ENCODE measurements at regions not wholly inside any gene's neighbourhood (a gene's known extent, or its start where the extent isn't known, plus 50 kb on each side); places are given as distances from the start of the nearest gene placed in this dataset.

DNA sequence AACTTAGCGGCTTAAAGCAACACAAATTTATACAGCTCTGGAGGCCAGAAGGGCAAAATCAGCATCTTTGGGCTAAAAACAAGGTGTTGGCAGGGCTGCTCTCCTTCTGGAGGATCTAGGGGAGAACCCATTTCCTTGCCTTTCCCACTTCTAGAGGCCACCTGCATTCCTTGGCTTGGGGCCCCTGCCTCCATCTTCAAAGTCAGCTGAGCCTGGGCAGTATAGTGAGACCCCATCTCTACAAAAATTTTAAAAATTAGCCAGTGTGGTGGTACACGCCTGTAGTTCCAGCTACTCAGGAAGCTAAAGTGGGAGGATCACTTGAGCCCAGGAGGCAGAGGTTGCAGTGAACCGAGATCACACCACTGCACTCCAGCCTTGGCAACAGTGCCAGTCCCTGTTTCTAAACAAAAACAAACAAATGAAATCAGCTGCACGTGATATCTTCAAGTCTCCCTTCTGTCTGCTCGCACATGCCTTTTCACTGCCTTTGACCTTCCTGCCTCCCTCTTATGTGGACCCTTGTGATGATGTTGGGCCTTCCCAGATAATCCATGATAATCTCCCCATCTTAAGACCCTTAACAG is 200.6 kb downstream of the ZFP36L2 start:
- TF ChIP-seq, protein P1, sequence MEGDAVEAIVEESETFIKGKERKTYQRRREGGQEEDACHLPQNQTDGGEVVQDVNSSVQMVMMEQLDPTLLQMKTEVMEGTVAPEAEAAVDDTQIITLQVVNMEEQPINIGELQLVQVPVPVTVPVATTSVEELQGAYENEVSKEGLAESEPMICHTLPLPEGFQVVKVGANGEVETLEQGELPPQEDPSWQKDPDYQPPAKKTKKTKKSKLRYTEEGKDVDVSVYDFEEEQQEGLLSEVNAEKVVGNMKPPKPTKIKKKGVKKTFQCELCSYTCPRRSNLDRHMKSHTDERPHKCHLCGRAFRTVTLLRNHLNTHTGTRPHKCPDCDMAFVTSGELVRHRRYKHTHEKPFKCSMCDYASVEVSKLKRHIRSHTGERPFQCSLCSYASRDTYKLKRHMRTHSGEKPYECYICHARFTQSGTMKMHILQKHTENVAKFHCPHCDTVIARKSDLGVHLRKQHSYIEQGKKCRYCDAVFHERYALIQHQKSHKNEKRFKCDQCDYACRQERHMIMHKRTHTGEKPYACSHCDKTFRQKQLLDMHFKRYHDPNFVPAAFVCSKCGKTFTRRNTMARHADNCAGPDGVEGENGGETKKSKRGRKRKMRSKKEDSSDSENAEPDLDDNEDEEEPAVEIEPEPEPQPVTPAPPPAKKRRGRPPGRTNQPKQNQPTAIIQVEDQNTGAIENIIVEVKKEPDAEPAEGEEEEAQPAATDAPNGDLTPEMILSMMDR (IDR thresholded peaks at IDR 0.05) = no peak
- TF ChIP-seq, protein P2, sequence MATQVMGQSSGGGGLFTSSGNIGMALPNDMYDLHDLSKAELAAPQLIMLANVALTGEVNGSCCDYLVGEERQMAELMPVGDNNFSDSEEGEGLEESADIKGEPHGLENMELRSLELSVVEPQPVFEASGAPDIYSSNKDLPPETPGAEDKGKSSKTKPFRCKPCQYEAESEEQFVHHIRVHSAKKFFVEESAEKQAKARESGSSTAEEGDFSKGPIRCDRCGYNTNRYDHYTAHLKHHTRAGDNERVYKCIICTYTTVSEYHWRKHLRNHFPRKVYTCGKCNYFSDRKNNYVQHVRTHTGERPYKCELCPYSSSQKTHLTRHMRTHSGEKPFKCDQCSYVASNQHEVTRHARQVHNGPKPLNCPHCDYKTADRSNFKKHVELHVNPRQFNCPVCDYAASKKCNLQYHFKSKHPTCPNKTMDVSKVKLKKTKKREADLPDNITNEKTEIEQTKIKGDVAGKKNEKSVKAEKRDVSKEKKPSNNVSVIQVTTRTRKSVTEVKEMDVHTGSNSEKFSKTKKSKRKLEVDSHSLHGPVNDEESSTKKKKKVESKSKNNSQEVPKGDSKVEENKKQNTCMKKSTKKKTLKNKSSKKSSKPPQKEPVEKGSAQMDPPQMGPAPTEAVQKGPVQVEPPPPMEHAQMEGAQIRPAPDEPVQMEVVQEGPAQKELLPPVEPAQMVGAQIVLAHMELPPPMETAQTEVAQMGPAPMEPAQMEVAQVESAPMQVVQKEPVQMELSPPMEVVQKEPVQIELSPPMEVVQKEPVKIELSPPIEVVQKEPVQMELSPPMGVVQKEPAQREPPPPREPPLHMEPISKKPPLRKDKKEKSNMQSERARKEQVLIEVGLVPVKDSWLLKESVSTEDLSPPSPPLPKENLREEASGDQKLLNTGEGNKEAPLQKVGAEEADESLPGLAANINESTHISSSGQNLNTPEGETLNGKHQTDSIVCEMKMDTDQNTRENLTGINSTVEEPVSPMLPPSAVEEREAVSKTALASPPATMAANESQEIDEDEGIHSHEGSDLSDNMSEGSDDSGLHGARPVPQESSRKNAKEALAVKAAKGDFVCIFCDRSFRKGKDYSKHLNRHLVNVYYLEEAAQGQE (IDR thresholded peaks at IDR 0.05; ENCODE audit: insufficient read depth in 1 of 2, low read depth in 2 of 2, low read length in 1 of 2) = no peak
- TF ChIP-seq TCF7L2 (IDR thresholded peaks at IDR 0.05; ENCODE audit: low read depth, low read length) (no peak), POLR2AphosphoS5 (IDR thresholded peaks at IDR 0.05; ENCODE audit: low read depth, low read length) (no peak), SIN3A (IDR thresholded peaks at IDR 0.05; ENCODE audit: borderline replicate concordance, insufficient read depth, low read depth, low read length) (no peak)
- H3K4me1 ChIP-seq (ENCODE audit: control insufficient read depth, insufficient read depth, low read length) = peaks cover 3% of the 10 kb centered on the region; the same call in 1 of the 2 replicates
- no peaks in the 10 kb centered on the region for H3K27me3 ChIP-seq (ENCODE audit: control insufficient read depth, insufficient read depth, low read length)
- intact Hi-C loops (cut with micrococcal nuclease; ENCODE audit: unreplicated experiment) (loop anchor here (10.0 kb wide), 1 partner anchor 199 kb away; the partner anchor contains the start of gene ZFP36L2), in situ Hi-C loops (cut with HindIII; ENCODE audit: low pct_unique_long_range_greater_than_20kb, low sequenced_read_pairs) (no loop called here)
- no peak overlapping the region; the same call in 1 of the 2 replicates for H3K27ac ChIP-seq (ENCODE audit: low read length)
- CTCF ChIA-PET = interaction anchor here (0.6 to 1.2 kb wide), 4 partner anchors 101 to 281 kb away, joined by 3 to 4 read pairs (median 4); no protein-coding TSS in a partner anchor
- no TSS peak for BruUV-seq (replicated peaks)
- POLR2A ChIA-PET = no interaction called here
- no peaks in the 10 kb centered on the region for H3K36me3 ChIP-seq (ENCODE audit: control insufficient read depth, insufficient read depth, low read length)
- no peaks in the 10 kb centered on the region for H3K9me3 ChIP-seq (ENCODE audit: control insufficient read depth, insufficient read depth, low read depth, low read length)
- ATAC-seq (no peak), DNase-seq (ENCODE audit: low read depth, low spot score) (no peak)
- no peak overlapping the region for H3K4me3 ChIP-seq (ENCODE audit: low read depth in 2 of 2, low read length in 2 of 2)

DNA sequence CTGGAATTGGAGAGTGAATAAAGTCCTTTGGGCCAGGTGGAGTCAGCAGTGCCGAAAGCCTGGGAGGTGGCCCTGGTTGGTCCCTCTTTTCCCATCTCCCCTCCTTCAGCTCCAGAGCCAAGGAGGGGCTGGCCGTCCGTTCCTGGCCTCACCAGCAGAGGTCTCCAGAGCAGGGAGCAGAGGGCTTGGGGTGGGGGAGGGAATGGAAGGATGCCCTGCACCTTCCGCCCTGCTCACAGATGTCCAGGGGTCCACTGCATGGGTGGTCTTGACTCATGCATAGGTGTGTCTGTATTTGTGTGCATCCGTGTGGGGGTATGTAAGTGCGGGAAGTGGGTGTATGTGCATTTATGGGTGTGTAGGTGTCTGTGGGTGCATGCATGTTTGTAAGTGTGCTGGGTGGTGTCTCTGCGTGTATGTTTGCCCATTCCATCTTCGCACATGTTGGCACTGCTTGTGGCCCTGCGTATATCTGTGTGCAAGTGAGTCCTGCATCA is 201.8 kb downstream of the ZFP36L2 start:
- BruUV-seq (replicated peaks) = no TSS peak
- Histone ChIP-seq H3K27ac (ENCODE audit: low read length) (no peak overlapping the region; the same call in 1 of the 2 replicates), H3K27me3 (ENCODE audit: control insufficient read depth, insufficient read depth, low read length) (no peaks in the 10 kb centered on the region), H3K4me1 (ENCODE audit: control insufficient read depth, insufficient read depth, low read length) (peaks cover 3% of the 10 kb centered on the region; the same call in 1 of the 2 replicates), H3K36me3 (ENCODE audit: control insufficient read depth, insufficient read depth, low read length) (no peaks in the 10 kb centered on the region), H3K9me3 (ENCODE audit: control insufficient read depth, insufficient read depth, low read depth, low read length) (peaks cover 6% of the 10 kb centered on the region; the same call in 1 of the 2 replicates), H3K4me3 (ENCODE audit: low read depth in 2 of 2, low read length in 2 of 2) (no peak overlapping the region)
- in situ Hi-C loops (cut with HindIII; ENCODE audit: low pct_unique_long_range_greater_than_20kb, low sequenced_read_pairs) (no loop called here), intact Hi-C loops (cut with micrococcal nuclease; ENCODE audit: unreplicated experiment) (loop anchor here (10.0 kb wide), 1 partner anchor 200 kb away; the partner anchor contains the start of gene ZFP36L2)
- no peak for TF ChIP-seq TCF7L2 (IDR thresholded peaks at IDR 0.05; ENCODE audit: low read depth, low read length)
- TF ChIP-seq, protein P1 (IDR thresholded peaks at IDR 0.05) = peak; percentile 90
- TF ChIP-seq, protein P2 (IDR thresholded peaks at IDR 0.05; ENCODE audit: insufficient read depth in 1 of 2, low read depth in 2 of 2, low read length in 1 of 2) = no peak
- no peak for TF ChIP-seq SIN3A (IDR thresholded peaks at IDR 0.05; ENCODE audit: borderline replicate concordance, insufficient read depth, low read depth, low read length)
- TF ChIP-seq POLR2AphosphoS5 (IDR thresholded peaks at IDR 0.05; ENCODE audit: low read depth, low read length) = no peak
- DNase-seq (ENCODE audit: low read depth, low spot score) (peak; percentile 20), ATAC-seq (peak; percentile 90)
- ChIA-PET POLR2A (interaction anchor here (0.6 kb wide), 1 partner anchor 149 kb away, joined by 4 read pairs; no protein-coding TSS in a partner anchor), CTCF (interaction anchor here (0.5 to 1.0 kb wide), 7 partner anchors 13 to 202 kb away, joined by 3 to 4 read pairs (median 3); partner anchors contain the start of gene ZFP36L2)

Data from Panc1 (cell line).